Esophagus squamous epithelium (tissue), 5 donors: ENCODE measurements at regions not wholly inside any gene's neighbourhood (a gene's known extent, or its start where the extent isn't known, plus 50 kb on each side); places are given as distances from the start of the nearest gene placed in this dataset.

Experiments
- DNase-seq: peaks from one replicate; lab custom pipeline; 2025; lab: John Stamatoyannopoulos, UW
- H3K27ac ChIP-seq, 4 donors: fragments of 200-600 bp; sonication (generic); one replicate each; pipeline ENCODE4 v1.5.1; 2016 to 2019; ENCODE audit warnings: mild to moderate bottlenecking in 1 of 4
- H3K27me3 ChIP-seq, 4 donors: fragments of 200-600 bp; sonication (generic); 1 replicate in 3 of 4; 2 replicates in 1 of 4; pipeline versions ENCODE4 v1.5.1 to v1.6.0; 2017 to 2021; ENCODE audit warnings: antibody characterized with exemption in 1 of 4
- H3K36me3 ChIP-seq, 3 donors: fragments of 200-600 bp; sonication (generic); one replicate each; pipeline ENCODE4 v1.5.1; 2016 to 2019
- H3K4me1 ChIP-seq, 3 donors: fragments of 200-600 bp; sonication (generic); one replicate each; pipeline ENCODE4 v1.5.1; 2017 to 2019
- H3K4me3 ChIP-seq, 4 donors: fragments of 200-600 bp; sonication (generic); 1 replicate in 3 of 4; 2 replicates in 1 of 4; pipeline ENCODE4 v1.5.1; 2016 to 2019; ENCODE audit warnings: mild to moderate bottlenecking in 2 of 4, moderate library complexity in 1 of 4
- H3K9me3 ChIP-seq, 3 donors: fragments of 200-600 bp; sonication (generic); one replicate each; pipeline ENCODE4 v1.5.1; 2016 to 2019
- POLR2A ChIP-seq, 4 donors: fragments of 450-650 bp; IDR thresholded peaks; one replicate each; pipeline ENCODE4 v1.6.1; 2017; ENCODE audit warnings: antibody characterized with exemption in 4 of 4, mild to moderate bottlenecking in 4 of 4, moderate library complexity in 3 of 4
- WGBS, 2 donors: methylation state at CpG; one replicate each; pipeline ENCODE4 v1.1.5; 2018; 5-methylcytosine and 5-hydroxymethylcytosine counted together
- intact Hi-C: fragments of 100-400 bp; cut with DNase I; formaldehyde crosslinking; loops from one replicate; pipeline ENCODE4 v1.15.0; 2022
- TF ChIP-seq, protein P1 (sequence below), 6 experiments: fragments of 450-650 bp in 4 of 6; fragments of 200-600 bp in 2 of 6; sonication (generic) in 2 of 6; IDR thresholded peaks; one replicate each; pipeline ENCODE4 v1.5.1; 2016 to 2019; ENCODE audit warnings: antibody characterized with exemption in 6 of 6, mild to moderate bottlenecking in 4 of 6, moderate library complexity in 4 of 6
- donor health status: DM: yes; HTN: yes; CAD: no.

DNA sequence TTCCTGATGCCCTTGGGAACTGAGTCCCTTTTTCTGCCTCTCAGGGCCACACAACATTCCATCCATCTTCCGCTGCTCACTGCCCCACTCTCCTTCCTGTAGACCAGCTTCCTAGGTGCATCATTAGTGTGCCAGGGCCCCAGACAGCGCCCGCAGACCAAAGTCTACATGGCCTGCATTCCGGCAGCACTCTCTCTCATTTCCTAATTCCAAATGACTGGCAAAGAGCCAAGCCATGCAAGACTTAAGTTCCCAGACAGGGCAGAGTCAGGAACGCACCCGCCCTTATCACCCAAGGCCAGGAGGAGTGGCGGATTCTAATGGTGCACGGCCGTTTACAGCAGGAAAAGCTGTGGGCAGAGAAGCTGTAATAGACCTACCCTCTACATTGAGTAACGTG, 159.8 kb upstream of the ARID1B start:
- no peak for TF ChIP-seq POLR2A (IDR thresholded peaks at IDR 0.05)
- TF ChIP-seq, protein P1, sequence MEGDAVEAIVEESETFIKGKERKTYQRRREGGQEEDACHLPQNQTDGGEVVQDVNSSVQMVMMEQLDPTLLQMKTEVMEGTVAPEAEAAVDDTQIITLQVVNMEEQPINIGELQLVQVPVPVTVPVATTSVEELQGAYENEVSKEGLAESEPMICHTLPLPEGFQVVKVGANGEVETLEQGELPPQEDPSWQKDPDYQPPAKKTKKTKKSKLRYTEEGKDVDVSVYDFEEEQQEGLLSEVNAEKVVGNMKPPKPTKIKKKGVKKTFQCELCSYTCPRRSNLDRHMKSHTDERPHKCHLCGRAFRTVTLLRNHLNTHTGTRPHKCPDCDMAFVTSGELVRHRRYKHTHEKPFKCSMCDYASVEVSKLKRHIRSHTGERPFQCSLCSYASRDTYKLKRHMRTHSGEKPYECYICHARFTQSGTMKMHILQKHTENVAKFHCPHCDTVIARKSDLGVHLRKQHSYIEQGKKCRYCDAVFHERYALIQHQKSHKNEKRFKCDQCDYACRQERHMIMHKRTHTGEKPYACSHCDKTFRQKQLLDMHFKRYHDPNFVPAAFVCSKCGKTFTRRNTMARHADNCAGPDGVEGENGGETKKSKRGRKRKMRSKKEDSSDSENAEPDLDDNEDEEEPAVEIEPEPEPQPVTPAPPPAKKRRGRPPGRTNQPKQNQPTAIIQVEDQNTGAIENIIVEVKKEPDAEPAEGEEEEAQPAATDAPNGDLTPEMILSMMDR (IDR thresholded peaks at IDR 0.05): no peak
- no peak overlapping the region for H3K27ac ChIP-seq
- H3K27me3 ChIP-seq: no peaks in the 10 kb centered on the region
- no peak for DNase-seq
- no peak overlapping the region for H3K4me3 ChIP-seq
- 40 to 55% methylated on average over 9 to 10 of the region's 10 CpGs for WGBS, 2 donors
- H3K9me3 ChIP-seq: peaks cover 0 to 17% (median 0%) of the 10 kb centered on the region in 3 donors
- intact Hi-C loops: no loop called here
- H3K4me1 ChIP-seq: peaks cover 0 to 3% (median 0%) of the 10 kb centered on the region in 3 donors
- no peaks in the 10 kb centered on the region for H3K36me3 ChIP-seq

DNA sequence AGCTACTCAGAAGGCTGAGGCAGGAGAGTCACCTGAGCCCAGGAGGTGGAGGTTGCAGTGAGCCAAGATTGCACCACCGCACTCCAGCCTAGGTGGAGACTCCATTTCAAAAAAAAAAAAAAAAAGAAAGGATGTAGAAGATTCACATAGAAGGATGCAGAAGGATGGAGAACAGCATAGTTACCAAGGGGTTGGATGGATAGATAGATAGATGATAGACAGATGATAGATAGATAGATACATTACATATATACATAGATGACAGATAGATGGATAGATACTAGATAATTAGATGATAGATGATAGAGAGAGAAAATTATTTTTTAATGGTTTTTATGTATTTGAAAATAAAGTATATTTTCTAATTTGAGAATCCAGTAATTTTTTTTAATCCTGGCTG, 160.7 kb upstream of the ARID1B start:
- DNase-seq: no peak
- WGBS, 2 donors: 92 to 100% methylated on average over 1 of the region's 1 CpG
- no peak overlapping the region for H3K27ac ChIP-seq
- H3K4me3 ChIP-seq: no peak overlapping the region
- no peaks in the 10 kb centered on the region for H3K36me3 ChIP-seq
- no peak for TF ChIP-seq POLR2A (IDR thresholded peaks at IDR 0.05)
- TF ChIP-seq, protein P1 (IDR thresholded peaks at IDR 0.05): no peak
- intact Hi-C loops: no loop called here
- no peaks in the 10 kb centered on the region for H3K27me3 ChIP-seq
- H3K9me3 ChIP-seq: peaks cover 0 to 23% (median 0%) of the 10 kb centered on the region in 3 donors
- H3K4me1 ChIP-seq: peaks cover 0 to 3% (median 0%) of the 10 kb centered on the region in 3 donors

DNA sequence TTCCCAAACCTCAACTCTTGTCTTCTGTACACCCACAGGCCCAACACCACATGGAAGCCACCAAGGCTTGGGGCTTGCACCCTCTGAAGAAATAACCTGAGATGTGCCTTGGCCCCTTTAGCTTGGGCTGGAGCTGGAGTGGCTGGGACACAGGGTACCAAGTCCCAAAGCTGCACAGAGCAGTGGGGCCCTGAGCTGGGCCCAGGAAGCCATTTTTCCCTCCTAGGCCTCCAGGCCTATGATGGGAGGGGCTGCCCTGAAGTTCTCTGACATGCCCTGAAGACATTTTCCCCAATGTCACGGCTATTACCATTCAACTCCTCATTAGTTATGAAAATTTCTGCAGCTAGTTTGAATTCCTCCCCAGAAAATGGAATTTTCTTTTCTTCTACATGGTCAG, 163.2 kb upstream of the ARID1B start:
- intact Hi-C loops: no loop called here
- H3K4me1 ChIP-seq: peaks cover 0 to 3% (median 0%) of the 10 kb centered on the region in 3 donors
- H3K9me3 ChIP-seq: peaks cover 0 to 23% (median 0%) of the 10 kb centered on the region in 3 donors
- H3K36me3 ChIP-seq: no peaks in the 10 kb centered on the region
- no peaks in the 10 kb centered on the region for H3K27me3 ChIP-seq
- no peak overlapping the region for H3K27ac ChIP-seq
- TF ChIP-seq, protein P1 (IDR thresholded peaks at IDR 0.05): no peak
- no peak for TF ChIP-seq POLR2A (IDR thresholded peaks at IDR 0.05)
- DNase-seq: no peak
- H3K4me3 ChIP-seq: no peak overlapping the region
- 54 to 59% methylated on average over 1 of the region's 1 CpG for WGBS, 2 donors

DNA sequence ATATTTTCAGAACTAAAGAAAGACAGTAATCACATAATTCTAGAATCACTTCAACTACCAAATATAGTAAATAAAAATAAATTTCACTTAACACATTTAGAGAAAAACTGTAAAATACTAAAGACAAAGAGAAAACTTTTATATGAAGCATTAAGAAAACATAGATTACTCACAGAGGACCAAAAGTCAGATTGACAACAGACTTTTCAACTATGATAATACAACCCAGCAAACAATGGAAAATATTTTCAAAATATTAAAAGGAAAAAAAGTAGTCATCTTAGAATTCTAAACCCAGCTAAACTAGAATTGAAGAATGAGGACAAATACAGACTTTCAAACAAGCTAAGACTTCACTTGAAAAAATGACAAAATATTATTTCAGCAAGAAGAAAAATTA, 164.8 kb upstream of the ARID1B start:
- intact Hi-C loops: no loop called here
- TF ChIP-seq, protein P1 (IDR thresholded peaks at IDR 0.05): no peak
- TF ChIP-seq POLR2A (IDR thresholded peaks at IDR 0.05): no peak
- Histone ChIP-seq H3K27me3 (no peaks in the 10 kb centered on the region), H3K4me1 (peaks cover 0 to 1% (median 0%) of the 10 kb centered on the region in 3 donors), H3K9me3 (peaks cover 0 to 23% (median 0%) of the 10 kb centered on the region in 3 donors), H3K4me3 (no peak overlapping the region), H3K36me3 (no peaks in the 10 kb centered on the region), H3K27ac (no peak overlapping the region)
- DNase-seq: no peak

DNA sequence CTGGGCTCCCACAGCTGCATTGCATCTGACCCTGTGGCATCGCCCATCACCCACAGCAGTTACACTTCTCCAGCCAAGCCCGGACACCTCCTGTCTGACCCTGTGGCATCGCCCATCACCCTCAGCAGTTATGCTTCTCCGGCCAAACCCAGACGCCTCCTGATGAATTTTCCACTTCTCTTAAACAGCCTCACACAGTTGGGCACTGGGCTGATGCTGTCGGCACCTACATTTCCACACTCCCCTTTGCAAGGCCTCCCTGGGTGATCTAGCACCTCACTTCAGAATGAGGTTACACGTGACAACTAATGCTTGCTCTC, 175.2 kb upstream of the ARID1B start:
- Histone ChIP-seq H3K36me3 (no peaks in the 10 kb centered on the region), H3K27me3 (no peaks in the 10 kb centered on the region), H3K9me3 (no peaks in the 10 kb centered on the region), H3K4me3 (no peak overlapping the region), H3K27ac (no peak overlapping the region), H3K4me1 (peaks cover 0 to 6% (median 0%) of the 10 kb centered on the region in 3 donors)
- WGBS, 2 donors: 95% methylated on average over 7 of the region's 7 CpGs
- intact Hi-C loops: no loop called here
- no peak for DNase-seq
- TF ChIP-seq POLR2A (IDR thresholded peaks at IDR 0.05): no peak
- TF ChIP-seq, protein P1 (IDR thresholded peaks at IDR 0.05): no peak
